HG03378 (cell line): ENCODE measurements at regions not wholly inside any gene's neighbourhood (a gene's known extent, or its start where the extent isn't known, plus 50 kb on each side); places are given as distances from the start of the nearest gene placed in this dataset.

ENCODE experiments used
- ATAC-seq: cut with Tn5 transposase; IDR thresholded peaks from one replicate; pipeline ENCODE4 v1.9.1; 2021; ENCODE audit warnings: mild to moderate bottlenecking, moderate library complexity; ENCODE audit not compliant: unreplicated experiment

- no peak for ATAC-seq
Measured at GRCh38 chr15:69990566-69991421, 106.9 kb downstream of the TLE3 start.

- ATAC-seq: no peak
Measured at GRCh38 chr15:69991551-69991980, 106.2 kb downstream of the TLE3 start.

GRCh38 chr15:69992348-69992747 is 105.4 kb downstream of the TLE3 start:
- ATAC-seq: no peak

- no peak for ATAC-seq
Measured at GRCh38 chr15:69994429-69995205, 103.1 kb downstream of the TLE3 start.

- ATAC-seq: no peak
Measured at GRCh38 chr15:69996321-69997160, 101.2 kb downstream of the TLE3 start.

GRCh38 chr15:69997161-69997485 is 100.6 kb downstream of the TLE3 start:
- ATAC-seq: no peak
